DMS53 treated with DMSO at 0.1 percent for 48 hours (cell line): ENCODE measurements at regions not wholly inside any gene's neighbourhood (a gene's known extent, or its start where the extent isn't known, plus 50 kb on each side); places are given as distances from the start of the nearest gene placed in this dataset.
"Not testable (repeated sequence)": the region's sequence is repeated elsewhere in the genome, so short reads cannot be mapped to it uniquely, and the experiment has no call there.

ENCODE experiments used
- DNase-seq: peaks from one replicate; lab custom pipeline; 2025; ENCODE audit not compliant: unreplicated experiment; lab: John Stamatoyannopoulos, UW

DNA sequence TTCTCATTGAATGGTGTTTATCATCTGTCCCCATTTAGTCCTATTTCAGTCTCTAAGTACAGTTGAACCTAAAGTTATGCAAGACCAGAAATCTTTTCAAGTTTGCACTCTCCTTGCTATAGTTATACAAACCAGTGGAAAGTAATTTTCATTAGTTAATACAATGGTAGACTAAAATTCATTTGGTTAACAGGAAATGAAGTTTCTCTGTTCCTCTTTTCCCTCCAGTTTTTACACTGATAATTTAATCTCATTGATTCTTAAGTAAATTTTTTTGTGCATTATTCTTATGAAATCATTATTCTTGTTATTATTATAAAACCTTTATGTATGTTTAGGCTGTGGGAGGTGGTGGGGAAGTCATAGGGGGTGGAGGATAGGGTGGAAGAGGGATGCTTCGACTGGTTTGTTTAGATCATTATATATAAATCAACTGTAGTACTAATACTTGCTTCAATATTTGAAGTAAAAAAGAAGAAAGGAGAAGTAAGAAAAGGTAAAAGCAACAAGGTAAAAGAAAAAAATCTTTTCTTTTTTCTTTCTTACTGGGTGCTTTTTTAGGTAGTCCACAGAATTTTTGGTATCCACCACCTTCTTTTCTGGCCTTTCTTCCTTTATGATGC lies 104.1 kb downstream of the GPR85 start:
- no peak for DNase-seq

DNA sequence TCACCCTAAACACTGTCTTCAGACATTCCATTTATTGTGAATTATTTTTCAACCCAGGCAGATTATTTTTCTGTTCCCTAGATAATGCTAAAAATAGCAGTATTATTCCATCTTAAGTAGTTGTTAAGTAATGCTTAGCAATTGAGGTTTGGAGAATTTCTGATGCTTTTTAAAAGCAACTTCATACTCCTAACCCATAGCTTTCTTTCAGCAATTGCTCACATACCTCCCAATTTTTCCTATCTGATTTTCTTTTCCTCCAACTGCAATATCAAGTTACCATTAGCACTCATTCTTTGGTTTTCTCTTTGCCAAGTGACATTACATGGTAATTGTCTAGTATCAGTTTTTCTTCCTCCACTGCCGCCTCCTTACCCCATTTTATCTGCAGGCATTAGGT lies 104.7 kb downstream of the GPR85 start:
- no peak for DNase-seq

DNA sequence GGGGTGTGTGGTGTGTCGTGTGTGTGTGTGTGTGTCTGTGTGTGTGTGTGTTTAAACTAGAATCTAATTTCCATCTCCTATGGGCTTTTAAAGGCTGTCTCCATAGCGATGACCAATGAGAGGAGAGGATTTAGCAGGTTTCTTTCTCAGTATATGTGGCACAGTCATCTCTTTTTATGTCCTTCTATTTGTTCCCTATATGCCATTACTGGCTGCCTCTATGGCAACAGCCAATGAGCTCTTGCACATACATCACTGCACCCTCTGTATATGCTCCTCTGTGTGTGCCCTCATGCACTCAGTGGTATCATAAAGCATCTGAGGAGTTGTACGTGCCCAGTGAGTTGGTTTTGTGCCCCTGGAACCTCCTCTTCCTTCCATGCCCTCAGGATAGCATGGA lies 107.6 kb downstream of the GPR85 start:
- DNase-seq: not testable (repeated sequence)

DNA sequence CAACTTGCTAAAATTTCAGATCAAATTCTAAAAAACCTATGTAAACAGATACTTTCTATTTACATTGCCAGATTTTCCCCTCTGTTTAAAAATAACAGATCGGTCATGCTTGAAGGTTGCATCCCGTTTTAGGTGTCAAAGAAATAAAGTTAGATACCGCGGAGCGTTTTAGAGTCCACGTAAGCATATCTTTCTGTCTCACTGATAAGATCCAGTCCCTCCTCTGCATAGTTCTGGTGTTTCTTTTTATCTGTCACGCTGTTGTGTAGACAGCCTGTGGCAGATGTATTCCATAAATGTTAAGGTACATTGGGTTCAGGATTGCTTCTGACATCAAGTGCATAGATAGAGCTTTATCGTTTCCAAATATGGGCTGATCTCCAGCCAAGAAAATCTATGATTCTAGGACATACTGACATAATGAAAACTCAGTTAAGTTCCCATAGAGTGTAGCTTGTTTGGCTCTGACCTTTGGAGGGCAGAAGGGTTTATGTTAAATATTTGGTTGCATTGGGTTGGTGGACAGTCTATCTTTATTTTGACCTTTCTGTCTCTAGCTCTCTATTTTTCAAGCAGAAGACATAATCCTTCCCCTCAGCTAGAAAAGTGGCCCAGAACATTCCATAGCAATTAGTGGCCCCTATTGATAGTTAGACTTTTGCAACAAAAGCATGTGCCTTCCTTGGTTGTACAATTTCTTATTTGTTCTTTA lies 109.2 kb downstream of the GPR85 start:
- DNase-seq: not testable (repeated sequence)

DNA sequence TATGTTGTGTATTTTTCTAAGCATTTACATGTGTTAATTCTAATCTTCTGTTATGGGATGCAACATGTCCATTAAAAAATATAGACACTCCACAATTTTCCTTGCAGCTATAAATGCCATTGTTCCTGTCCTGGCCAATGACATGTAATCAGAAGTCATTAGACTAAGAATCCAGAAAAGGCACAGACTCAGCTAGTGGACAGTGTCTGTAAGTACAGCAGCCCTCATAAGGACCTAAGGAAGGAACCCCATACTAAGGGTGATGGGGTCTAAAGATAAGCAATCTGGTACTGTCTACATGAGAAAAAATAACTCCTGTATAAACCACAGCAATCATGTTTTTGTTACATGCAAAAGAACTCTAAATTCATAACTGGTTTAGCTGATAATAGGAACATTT lies 115.9 kb downstream of the GPR85 start:
- DNase-seq: no peak

DNA sequence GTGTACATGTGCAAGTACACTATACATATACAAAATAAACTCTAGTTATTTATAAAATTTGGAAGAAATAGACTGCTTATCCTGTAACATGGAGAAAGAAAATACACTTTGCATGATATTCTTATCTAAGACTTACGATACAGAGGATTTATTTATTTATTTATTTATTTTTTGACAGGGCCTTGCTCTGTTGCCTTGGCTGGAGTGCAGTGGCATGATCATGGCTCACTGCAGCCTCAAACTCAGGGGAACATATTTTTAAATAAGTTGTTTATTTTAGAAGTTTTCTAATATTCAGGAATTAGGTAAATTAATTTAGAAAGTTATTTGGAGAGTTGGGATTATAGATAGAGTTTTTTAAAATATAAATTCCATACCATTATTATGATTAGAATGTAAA lies 116.7 kb downstream of the GPR85 start:
- no peak for DNase-seq

DNA sequence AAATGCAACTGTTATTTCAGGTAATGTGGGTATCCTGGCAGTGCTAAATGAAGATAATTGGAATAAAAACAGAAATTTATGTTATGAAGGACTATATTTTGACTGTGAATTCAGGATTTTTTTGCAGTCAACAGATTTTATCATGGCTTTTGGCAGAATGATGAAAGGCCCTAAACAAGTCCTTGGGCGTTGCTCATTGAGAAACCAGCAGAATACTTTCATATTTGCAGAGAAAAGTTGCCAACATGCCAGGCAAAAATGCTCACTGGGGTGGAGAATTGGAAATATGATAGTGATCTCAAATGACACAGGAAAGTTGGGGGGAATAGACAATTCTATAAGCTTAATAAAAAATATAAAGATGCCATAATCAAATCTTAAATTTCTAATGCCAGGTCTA lies 121.1 kb downstream of the GPR85 start:
- DNase-seq: no peak

GRCh38 chr7:112963634-112964033 lies 123.0 kb downstream of the GPR85 start:
- no peak for DNase-seq

DNA sequence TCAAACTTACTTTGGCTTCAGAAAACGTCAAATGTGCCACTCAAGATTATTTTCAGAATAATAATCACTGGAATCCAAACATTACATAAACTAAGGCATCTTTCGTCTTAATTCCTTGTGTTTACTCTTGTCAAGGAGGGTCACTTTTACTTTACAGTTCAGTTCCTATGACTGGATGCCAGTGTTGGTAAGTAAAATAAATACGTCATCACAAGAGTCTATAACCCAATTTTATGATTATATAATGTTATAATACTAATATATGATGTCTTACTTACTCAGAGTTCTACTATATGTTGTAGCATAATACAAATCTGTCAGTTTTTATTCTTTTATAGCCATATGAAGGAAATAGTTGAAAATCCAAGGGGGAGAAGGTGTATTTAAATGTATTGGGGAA lies 123.8 kb downstream of the GPR85 start:
- DNase-seq: no peak

DNA sequence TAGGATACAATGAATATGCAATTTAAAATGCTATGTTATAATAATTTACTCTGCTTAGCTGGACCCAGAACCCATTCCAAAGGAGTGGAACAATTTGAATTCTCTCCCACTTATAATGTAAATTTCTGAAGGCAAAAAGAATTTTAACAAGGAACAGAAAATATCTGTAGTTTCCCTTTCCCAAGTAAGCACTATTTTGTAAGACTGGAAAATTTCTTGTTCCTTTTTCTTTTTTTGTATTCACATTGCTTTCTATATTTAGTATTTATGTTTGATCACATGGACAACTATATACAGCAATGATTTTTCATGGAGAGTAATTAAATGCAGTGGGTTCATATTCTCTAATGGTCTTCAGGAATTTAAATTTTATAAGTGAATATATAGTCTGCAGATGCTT lies 127.4 kb downstream of the GPR85 start:
- no peak for DNase-seq

GRCh38 chr7:112958775-112959174 lies 127.9 kb downstream of the GPR85 start:
- no peak for DNase-seq

- DNase-seq: no peak
These were observed 128.7 kb downstream of the GPR85 start for GRCh38 chr7:112957901-112958300.

DNA sequence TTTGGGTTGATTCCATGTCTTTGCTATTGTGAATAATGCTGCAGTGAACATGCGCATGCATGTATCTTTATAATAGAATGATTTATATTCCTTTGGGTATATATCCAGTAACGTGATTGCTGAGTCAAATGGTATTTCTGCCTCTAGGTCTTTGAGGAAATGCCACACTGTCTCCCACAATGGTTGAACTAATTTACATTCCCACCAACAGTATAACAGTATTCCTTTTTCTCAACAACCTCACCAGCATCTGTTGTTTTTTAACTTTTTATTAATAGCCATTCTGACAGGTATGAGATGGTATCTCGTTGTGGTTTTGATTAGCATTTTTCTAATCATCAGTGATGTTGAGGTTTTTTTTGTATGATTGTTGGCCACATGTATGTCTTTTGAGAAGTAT lies 133.6 kb downstream of the GPR85 start:
- not testable (repeated sequence) for DNase-seq

DNA sequence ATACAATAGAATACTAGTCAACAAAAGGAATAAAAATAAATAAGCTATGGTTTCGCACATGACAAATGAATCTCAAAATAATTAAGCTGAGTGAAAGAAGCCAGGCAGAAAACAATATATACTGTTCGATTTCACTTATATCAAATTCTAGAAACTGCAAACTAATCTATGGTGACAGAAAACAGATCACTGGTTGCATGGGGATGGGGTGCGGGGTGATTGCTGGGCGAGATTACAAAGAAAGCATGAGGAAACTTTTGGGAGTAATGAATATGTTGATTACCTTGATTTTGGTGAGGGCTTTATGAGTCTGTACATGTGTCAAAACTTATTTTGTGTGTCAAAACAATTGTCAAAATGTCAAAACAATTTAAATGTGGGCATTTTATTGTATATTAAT lies 135.6 kb downstream of the GPR85 start:
- no peak for DNase-seq

GRCh38 chr7:112949682-112950081 lies 136.9 kb downstream of the GPR85 start:
- not testable (repeated sequence) for DNase-seq

DNA sequence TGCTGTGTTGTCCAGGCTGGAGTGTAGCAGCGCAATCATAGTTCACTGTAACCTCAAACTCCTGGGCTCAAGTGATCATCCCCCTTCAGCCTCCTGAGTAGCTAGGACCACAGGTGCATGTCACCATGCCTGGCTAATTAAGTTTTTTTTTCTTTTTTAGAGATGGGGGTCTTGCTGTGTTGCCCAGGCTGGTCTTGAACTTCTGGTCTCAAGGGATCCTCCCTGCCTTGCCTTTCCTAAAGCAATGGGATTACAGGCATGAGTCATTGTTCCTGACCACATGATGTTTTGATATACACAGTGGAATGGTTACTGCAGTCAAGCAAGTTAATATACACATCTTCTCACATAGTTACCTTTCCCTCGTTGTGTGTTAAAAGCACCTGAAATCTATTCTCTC lies 140.3 kb downstream of the GPR85 start:
- DNase-seq: no peak

GRCh38 chr7:112945046-112945445 lies 141.6 kb downstream of the GPR85 start:
- DNase-seq: no peak

- no peak for DNase-seq
These were observed 143.6 kb downstream of the GPR85 start for GRCh38 chr7:112942981-112943380.

GRCh38 chr7:112942125-112942524 lies 144.5 kb downstream of the GPR85 start:
- not testable (repeated sequence) for DNase-seq

DNA sequence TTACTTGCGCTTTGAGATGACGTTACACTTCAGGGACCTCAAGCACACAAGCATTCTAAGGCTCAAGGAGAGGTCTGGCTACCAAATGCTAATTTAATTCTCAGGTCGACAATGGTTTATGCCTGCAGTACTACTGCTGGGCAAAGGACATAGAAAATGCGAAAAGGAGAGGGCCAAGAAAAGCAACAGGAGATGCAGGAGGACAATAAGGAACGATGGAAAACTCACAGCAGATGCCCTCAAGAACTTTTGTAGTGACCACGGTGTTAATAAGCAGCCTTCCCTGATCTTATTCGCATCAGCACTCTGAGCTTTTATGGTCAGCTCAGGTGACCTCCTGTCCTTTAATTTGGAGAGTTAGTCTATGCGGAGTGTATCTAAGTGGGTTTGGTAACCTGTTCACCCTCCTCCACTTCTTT lies 146.3 kb downstream of the GPR85 start:
- DNase-seq: no peak

DNA sequence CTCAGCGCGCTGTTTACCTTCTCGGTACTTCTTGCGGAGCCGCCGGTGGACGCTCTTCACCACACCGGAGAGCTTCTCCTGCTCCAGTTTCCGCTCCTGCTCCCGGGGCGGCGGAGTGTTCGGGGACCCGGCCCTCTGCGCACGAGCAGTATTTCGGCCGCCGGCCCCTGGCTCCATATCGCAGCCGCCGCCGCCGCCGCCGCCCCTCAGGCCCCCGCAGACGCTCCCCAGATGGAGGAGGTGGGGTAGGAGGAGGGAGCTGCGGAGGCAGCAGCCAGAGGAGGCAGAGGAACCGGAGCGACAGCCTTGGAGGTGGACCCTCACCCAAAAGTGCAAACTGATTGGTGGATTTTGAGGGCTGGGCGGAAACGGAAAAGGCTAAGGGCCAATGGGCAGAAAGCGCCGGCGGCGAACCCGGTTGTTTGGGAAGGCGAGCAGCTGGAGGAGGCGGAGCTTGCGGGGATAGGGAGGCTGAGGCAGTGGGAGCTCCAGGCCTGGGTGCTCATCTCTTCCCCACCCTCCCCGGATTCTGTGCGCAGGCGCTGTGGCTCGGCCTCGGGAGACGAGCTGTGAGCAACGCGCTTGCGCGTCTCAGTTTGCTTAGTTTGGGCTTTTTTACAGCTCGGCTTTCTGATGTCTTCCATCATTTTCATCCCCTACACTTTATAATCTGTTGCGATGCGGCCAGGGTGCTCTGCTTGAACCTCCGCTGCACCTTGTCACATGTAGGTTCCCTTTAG lies 146.9 kb downstream of the GPR85 start:
- DNase-seq: peak; percentile 98

GRCh38 chr7:112938863-112939573 lies 147.6 kb downstream of the GPR85 start:
- DNase-seq: no peak
